Skeletal muscle satellite cell (primary cell): ENCODE measurements at regions not wholly inside any gene's neighbourhood (a gene's known extent, or its start where the extent isn't known, plus 50 kb on each side); places are given as distances from the start of the nearest gene placed in this dataset.
"Not testable (repeated sequence)": the region's sequence is repeated elsewhere in the genome, so short reads cannot be mapped to it uniquely, and the experiment has no call there.

Experiments
- H3K27me3 ChIP-seq: 2 replicates; pipeline ENCODE4 v1.7.0; 2013; ENCODE audit warnings: low read length; ENCODE audit not compliant: control insufficient read depth, insufficient read depth
- H3K36me3 ChIP-seq: 2 replicates; pipeline ENCODE4 v1.7.0; 2013; ENCODE audit warnings: mild to moderate bottlenecking, control low read depth, low read length; ENCODE audit not compliant: insufficient read depth
- H3K4me1 ChIP-seq: 2 replicates; pipeline ENCODE4 v1.7.0; 2013; ENCODE audit warnings: low read length; ENCODE audit not compliant: control insufficient read depth, insufficient read depth
- H3K4me2 ChIP-seq: 2 replicates; pipeline ENCODE4 v1.7.0; 2013; ENCODE audit warnings: mild to moderate bottlenecking, low read length
- H3K4me3 ChIP-seq: 2 replicates; pipeline ENCODE4 v1.7.0; 2013; ENCODE audit warnings: low read length
- H3K9ac ChIP-seq: 2 replicates; pipeline ENCODE4 v1.7.0; 2013; ENCODE audit warnings: mild to moderate bottlenecking, low read depth, low read length, moderate library complexity
- H3K9me3 ChIP-seq: replicated peaks from 2 replicates; pipeline ENCODE4 v1.7.0; 2013; ENCODE audit warnings: mild to moderate bottlenecking, control low read depth, low read length

- Histone ChIP-seq H3K4me1 (no peaks in the 10 kb centered on the region), H3K4me2 (no peak overlapping the region), H3K4me3 (no peak overlapping the region), H3K9me3 (no peaks in the 10 kb centered on the region), H3K9ac (no peak overlapping the region), H3K27me3 (peaks cover 17% of the 10 kb centered on the region), H3K36me3 (no peaks in the 10 kb centered on the region)
These were observed 91.1 kb upstream of the CLPB start for GRCh38 chr11:72525466-72525865.

- no peak overlapping the region for H3K4me3 ChIP-seq
- H3K9me3 ChIP-seq, result no peaks in the 10 kb centered on the region
- H3K27me3 ChIP-seq, result peaks cover 9% of the 10 kb centered on the region
- no peaks in the 10 kb centered on the region for H3K4me1 ChIP-seq
- H3K4me2 ChIP-seq, result no peak overlapping the region
- H3K36me3 ChIP-seq, result no peaks in the 10 kb centered on the region
- no peak overlapping the region for H3K9ac ChIP-seq
These were observed 90.4 kb upstream of the CLPB start for GRCh38 chr11:72524711-72525110.

- Histone ChIP-seq H3K27me3 (peaks cover 8% of the 10 kb centered on the region), H3K9me3 (no peaks in the 10 kb centered on the region), H3K4me1 (no peaks in the 10 kb centered on the region), H3K4me3 (no peak overlapping the region), H3K4me2 (no peak overlapping the region), H3K9ac (no peak overlapping the region), H3K36me3 (no peaks in the 10 kb centered on the region)
These were observed 89.7 kb upstream of the CLPB start for GRCh38 chr11:72523991-72524390.

- Histone ChIP-seq H3K4me2 (no peak overlapping the region), H3K9me3 (no peaks in the 10 kb centered on the region), H3K4me3 (no peak overlapping the region), H3K9ac (no peak overlapping the region), H3K27me3 (peaks cover 8% of the 10 kb centered on the region), H3K36me3 (no peaks in the 10 kb centered on the region), H3K4me1 (no peaks in the 10 kb centered on the region)
These were observed 87.9 kb upstream of the CLPB start for GRCh38 chr11:72522186-72522585.

DNA sequence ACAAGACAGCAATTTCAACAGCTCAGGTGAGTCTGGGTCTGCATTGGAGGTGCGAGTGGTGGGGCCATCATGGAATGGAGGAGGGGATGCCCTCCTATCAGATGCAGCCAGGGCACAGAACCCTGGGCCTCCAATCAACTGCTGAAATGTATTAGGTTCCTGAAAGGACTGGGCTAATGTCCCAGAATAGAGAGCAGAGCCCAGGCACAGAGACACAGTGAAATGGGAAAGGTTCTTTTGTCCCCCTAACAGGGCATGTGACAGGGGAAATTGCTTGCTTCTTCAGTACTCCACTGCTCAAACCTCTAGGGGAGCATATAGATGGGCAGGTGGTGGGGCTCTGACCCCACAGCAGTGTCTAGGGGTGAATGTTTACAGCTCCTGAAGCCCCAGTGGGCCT lies 87.3 kb upstream of the CLPB start:
- Histone ChIP-seq H3K36me3 (no peaks in the 10 kb centered on the region), H3K4me1 (no peaks in the 10 kb centered on the region), H3K27me3 (peaks cover 8% of the 10 kb centered on the region), H3K9me3 (no peaks in the 10 kb centered on the region), H3K4me3 (no peak overlapping the region), H3K9ac (no peak overlapping the region), H3K4me2 (no peak overlapping the region)

DNA sequence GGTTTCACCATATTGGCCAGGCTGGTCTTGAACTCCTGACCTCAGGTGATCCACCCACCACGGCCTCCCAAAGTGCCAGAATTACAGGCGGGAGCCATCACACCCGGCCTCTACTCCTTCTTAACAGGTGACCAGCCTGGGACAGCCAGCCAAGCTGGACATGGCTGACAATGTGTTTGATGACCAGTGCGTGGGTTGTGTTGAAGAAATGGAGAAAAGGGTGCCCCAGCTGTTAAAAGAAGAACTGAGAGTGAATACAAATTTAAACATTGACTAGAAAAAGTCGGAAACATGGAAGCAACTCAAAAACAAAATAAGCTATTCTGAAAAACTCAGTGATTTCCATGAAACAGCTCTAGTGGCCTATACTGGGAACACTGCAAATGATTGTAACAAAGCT lies 86.5 kb upstream of the CLPB start:
- Histone ChIP-seq H3K4me2 (no peak overlapping the region), H3K4me1 (no peaks in the 10 kb centered on the region), H3K27me3 (peaks cover 14% of the 10 kb centered on the region), H3K36me3 (no peaks in the 10 kb centered on the region), H3K4me3 (no peak overlapping the region), H3K9ac (no peak overlapping the region), H3K9me3 (no peaks in the 10 kb centered on the region)

- peaks cover 19% of the 10 kb centered on the region for H3K27me3 ChIP-seq
- not testable (repeated sequence) for H3K9me3 ChIP-seq, H3K9ac ChIP-seq, H3K36me3 ChIP-seq, H3K4me3 ChIP-seq, H3K4me1 ChIP-seq
- peak overlapping the region; percentile 58 for H3K4me2 ChIP-seq
These were observed 85.6 kb upstream of the CLPB start for GRCh38 chr11:72519882-72520281.

DNA sequence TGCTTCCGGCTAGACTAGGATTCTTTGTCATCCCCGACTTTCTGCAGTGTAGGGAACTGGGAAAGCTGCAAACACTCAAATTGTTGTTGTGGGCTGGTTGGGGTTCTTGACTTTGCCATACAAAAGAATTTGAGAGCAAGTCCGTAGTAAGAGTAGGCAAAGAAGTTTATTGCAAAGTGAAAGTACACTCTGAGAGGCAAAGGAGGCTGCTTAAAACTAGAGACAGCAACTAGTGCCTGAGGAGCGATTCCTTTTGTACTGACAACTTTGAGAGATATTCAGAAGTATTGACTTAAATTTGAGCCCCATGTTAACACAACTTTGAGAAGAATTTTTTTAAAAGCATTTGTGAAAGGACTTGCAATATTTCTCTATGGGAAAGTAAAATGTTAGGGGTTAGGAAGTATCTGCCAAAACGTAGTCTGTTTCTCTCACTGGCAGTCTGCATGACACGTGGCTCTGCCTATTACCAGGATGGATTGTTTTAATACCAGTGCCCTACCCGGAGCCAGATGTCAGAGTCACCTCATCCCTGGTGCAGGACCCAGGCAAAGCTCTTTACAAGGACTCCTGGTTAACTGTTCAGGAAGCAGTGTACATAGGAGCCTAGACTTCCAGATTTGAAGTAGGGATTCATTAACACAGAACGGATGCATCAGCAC lies 85.0 kb upstream of the CLPB start:
- Histone ChIP-seq H3K27me3 (peaks cover 21% of the 10 kb centered on the region), H3K9ac (peak overlapping the region; percentile 36), H3K4me2 (peak overlapping the region; percentile 58), H3K9me3 (no peaks in the 10 kb centered on the region), H3K4me1 (no peaks in the 10 kb centered on the region), H3K36me3 (no peaks in the 10 kb centered on the region), H3K4me3 (peak overlapping the region; percentile 60)

DNA sequence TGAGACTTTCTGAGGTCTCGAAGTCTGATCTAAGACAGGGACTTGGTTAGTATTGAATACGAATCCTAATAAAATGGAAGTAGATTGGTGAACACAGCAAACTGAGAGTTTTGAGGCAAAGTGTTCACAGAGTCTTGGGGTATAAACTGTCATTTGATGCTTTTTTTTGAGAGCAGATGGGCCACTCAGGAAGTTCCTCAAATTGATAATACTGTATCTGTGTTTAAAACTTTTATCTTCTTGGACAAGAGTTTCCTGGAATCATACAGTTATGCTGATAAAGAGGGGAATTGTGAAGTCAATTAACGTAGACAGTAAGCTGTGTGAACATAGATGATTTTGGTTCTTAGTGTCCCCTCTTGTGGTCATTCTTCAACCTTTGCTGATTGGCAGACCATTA lies 80.0 kb upstream of the CLPB start:
- Histone ChIP-seq H3K9me3 (peaks cover 5% of the 10 kb centered on the region), H3K27me3 (peaks cover 20% of the 10 kb centered on the region), H3K4me2 (no peak overlapping the region), H3K4me1 (no peaks in the 10 kb centered on the region), H3K4me3 (no peak overlapping the region), H3K9ac (no peak overlapping the region), H3K36me3 (no peaks in the 10 kb centered on the region)

GRCh38 chr11:72513411-72513810 lies 79.1 kb upstream of the CLPB start:
- no peaks in the 10 kb centered on the region for H3K4me1 ChIP-seq
- H3K27me3 ChIP-seq, result peaks cover 20% of the 10 kb centered on the region
- H3K4me3 ChIP-seq, result no peak overlapping the region
- no peaks in the 10 kb centered on the region for H3K36me3 ChIP-seq
- no peak overlapping the region for H3K4me2 ChIP-seq
- H3K9me3 ChIP-seq, result peaks cover 5% of the 10 kb centered on the region
- no peak overlapping the region for H3K9ac ChIP-seq

DNA sequence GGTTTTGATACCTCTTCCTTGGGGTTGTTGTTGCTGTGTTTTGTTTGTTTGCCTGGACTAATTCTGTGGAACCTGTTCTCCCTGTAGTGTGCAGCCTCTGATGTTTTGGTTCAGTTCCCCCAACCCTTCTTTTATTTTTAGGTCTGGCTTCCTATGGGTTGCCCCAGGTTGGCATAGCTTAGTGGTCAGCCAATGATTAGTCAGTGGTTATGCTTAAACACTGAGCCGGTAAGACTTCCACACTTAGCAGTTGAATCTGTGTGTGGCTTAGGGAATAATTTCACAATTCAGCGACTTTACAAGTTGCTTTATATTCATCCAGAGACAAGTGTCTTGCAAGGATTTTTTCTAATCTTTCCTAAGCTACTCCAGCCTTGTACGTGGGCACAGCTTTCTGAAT lies 78.6 kb upstream of the CLPB start:
- Histone ChIP-seq H3K9me3 (peaks cover 5% of the 10 kb centered on the region), H3K36me3 (no peaks in the 10 kb centered on the region), H3K4me1 (no peaks in the 10 kb centered on the region), H3K4me3 (no peak overlapping the region), H3K9ac (no peak overlapping the region), H3K27me3 (peaks cover 20% of the 10 kb centered on the region), H3K4me2 (no peak overlapping the region)

DNA sequence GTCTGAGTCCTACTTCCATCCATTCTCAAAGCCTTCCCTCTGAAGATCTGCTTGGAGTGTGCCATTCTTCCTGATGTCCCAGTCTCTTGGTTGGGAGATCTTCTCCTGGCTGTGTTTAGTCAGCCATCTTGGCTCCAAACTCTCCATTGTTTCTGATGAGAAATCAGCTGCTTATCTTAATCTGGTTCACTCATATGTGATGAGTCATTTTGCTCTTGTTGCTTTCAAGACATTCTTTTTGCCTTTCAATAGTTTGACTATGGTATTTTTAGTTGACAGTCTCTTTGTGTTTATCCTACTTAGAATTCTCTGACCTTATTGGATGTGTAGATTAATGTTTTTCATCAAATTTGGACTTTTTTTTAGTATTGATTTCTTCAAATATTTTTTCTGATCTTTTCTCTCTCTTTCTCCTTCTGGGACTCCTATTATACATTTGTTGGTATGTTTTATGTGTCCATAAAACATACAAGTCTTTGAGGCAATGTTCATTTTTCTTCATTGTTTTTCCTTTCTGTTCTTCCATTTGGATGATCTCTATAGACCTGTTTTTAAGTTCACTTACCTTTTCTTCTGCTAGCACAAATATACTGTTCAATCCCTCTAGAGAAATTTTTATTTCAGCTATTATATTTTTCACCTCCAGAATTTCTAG lies 77.2 kb upstream of the CLPB start:
- Histone ChIP-seq H3K27me3 (peaks cover 21% of the 10 kb centered on the region), H3K9ac (no peak overlapping the region)

More for the DNA sequence above, 77.2 kb upstream of the CLPB start:
- H3K9me3 ChIP-seq, result peaks cover 5% of the 10 kb centered on the region
- no peaks in the 10 kb centered on the region for H3K36me3 ChIP-seq
- H3K4me1 ChIP-seq, result no peaks in the 10 kb centered on the region
- no peak overlapping the region for H3K4me3 ChIP-seq
- H3K4me2 ChIP-seq, result no peak overlapping the region
